ENCODE measurements at regions not wholly inside any gene's neighbourhood (a gene's known extent, or its start where the extent isn't known, plus 50 kb on each side); places are given as distances from the start of the nearest gene placed in this dataset.

DNA sequence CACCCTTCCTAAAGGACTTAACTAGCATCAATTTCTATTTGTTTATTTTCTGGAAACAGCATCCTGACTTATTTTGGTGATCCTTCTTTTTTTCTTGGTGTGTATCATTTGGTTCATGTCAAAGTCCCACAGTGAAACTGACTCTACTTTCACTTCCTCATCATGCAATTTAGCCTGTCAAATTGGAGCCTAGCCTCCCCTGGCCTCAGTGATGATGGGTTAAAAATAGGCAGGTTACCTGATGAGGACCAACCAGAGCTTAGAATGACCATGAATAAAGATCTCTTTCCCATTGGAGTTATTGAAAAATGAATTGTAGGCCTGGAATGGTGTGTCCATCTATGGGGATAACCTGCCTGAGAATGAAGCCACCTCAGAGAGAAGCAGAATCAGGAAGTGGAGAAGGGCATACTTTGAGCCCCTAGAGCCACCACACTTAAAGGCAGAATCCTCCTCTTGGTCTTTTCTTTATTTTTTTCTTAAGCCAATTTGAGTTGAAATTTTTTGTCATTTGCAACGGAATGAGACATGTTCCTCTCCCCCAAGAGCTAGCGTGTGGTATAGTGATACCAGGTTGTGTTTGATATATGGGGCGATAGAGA, 105.6 kb downstream of the BTBD3 start:
- Histone ChIP-seq H3K79me2 (ENCODE audit: control insufficient read depth, insufficient read depth, low read length) (no peaks in the 10 kb centered on the region), H3K9me3 (replicated peaks; ENCODE audit: control insufficient read depth, insufficient read depth, low read length) (no peaks in the 10 kb centered on the region), H3K27me3 (ENCODE audit: control insufficient read depth in 2 of 2, insufficient read depth in 2 of 2, low read length in 2 of 2) (no peaks in the 10 kb centered on the region), H3K27ac (ENCODE audit: insufficient read depth, low read depth, low read length) (no peak overlapping the region), H2AFZ (ENCODE audit: low read depth, low read length) (no peak overlapping the region), H3K9ac (replicated peaks; ENCODE audit: extremely low read depth, insufficient read depth, low read length) (no peak overlapping the region), H3K36me3 (ENCODE audit: control insufficient read depth in 2 of 2, extremely low read depth in 1 of 2, insufficient read depth in 2 of 2, low read length in 2 of 2) (no peaks in the 10 kb centered on the region), H3K4me3 (replicated peaks in 1 of 3; ENCODE audit: insufficient read depth in 1 of 3, low read depth in 1 of 3, low read length in 3 of 3) (no peak overlapping the region), H4K20me1 (replicated peaks; ENCODE audit: control insufficient read depth, extremely low read depth, insufficient read depth, low read length) (no peaks in the 10 kb centered on the region), H3K4me1 (ENCODE audit: control insufficient read depth, extremely low read depth, insufficient read depth, low read length) (no peaks in the 10 kb centered on the region), H3K9me1 (replicated peaks; ENCODE audit: control insufficient read depth, extremely low read depth, insufficient read depth, low read length) (no peaks in the 10 kb centered on the region), H3K4me2 (ENCODE audit: insufficient read depth, low read length) (no peak overlapping the region)
- no peak for DNase-seq (ENCODE audit: low read depth, low spot score)
- dilution Hi-C loops (cut with MboI; ENCODE audit: extremely low pct_ligation_motif_present, low sequenced_read_pairs) (no loop called here), intact Hi-C loops (cut with micrococcal nuclease) (no loop called here)
- TF ChIP-seq, protein P1, sequence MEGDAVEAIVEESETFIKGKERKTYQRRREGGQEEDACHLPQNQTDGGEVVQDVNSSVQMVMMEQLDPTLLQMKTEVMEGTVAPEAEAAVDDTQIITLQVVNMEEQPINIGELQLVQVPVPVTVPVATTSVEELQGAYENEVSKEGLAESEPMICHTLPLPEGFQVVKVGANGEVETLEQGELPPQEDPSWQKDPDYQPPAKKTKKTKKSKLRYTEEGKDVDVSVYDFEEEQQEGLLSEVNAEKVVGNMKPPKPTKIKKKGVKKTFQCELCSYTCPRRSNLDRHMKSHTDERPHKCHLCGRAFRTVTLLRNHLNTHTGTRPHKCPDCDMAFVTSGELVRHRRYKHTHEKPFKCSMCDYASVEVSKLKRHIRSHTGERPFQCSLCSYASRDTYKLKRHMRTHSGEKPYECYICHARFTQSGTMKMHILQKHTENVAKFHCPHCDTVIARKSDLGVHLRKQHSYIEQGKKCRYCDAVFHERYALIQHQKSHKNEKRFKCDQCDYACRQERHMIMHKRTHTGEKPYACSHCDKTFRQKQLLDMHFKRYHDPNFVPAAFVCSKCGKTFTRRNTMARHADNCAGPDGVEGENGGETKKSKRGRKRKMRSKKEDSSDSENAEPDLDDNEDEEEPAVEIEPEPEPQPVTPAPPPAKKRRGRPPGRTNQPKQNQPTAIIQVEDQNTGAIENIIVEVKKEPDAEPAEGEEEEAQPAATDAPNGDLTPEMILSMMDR (IDR thresholded peaks at IDR 0.05; ENCODE audit: extremely low read depth in 1 of 2, insufficient read depth in 1 of 2, low read depth in 1 of 2, low read length in 2 of 2) = no peak
- TF ChIP-seq FOS (IDR thresholded peaks at IDR 0.05; ENCODE audit: borderline replicate concordance, insufficient read depth, low read length) (no peak), JUN (IDR thresholded peaks at IDR 0.05; ENCODE audit: borderline replicate concordance, insufficient read depth, insufficient read length, low read depth) (no peak), POLR2A (IDR thresholded peaks at IDR 0.05; ENCODE audit: low read depth, low read length) (no peak), GATA2 (IDR thresholded peaks at IDR 0.05; ENCODE audit: insufficient read depth, insufficient read length, low read depth, low read length) (no peak), EZH2 (IDR thresholded peaks at IDR 0.05; ENCODE audit: borderline replicate concordance, low read depth, low read length, severe bottlenecking) (no peak), MYC (IDR thresholded peaks at IDR 0.05; ENCODE audit: low read depth, low read length) (no peak), POLR2AphosphoS5 (IDR thresholded peaks at IDR 0.05; ENCODE audit: insufficient read depth, low read depth, low read length) (no peak)
- TF ChIP-seq, protein P2, sequence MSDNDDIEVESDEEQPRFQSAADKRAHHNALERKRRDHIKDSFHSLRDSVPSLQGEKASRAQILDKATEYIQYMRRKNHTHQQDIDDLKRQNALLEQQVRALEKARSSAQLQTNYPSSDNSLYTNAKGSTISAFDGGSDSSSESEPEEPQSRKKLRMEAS (IDR thresholded peaks at IDR 0.05; ENCODE audit: insufficient read depth, insufficient read length) = no peak
- CTCF ChIA-PET = interaction anchor here (1.4 kb wide), 1 partner anchor 11 kb away, joined by 4 read pairs; no protein-coding TSS in a partner anchor
- no TSS peak for BruUV-seq (replicated peaks)
- POLR2A ChIA-PET = no interaction called here
- FAIRE-seq = no peak
